22Rv1 (cell line): ENCODE measurements at regions not wholly inside any gene's neighbourhood (a gene's known extent, or its start where the extent isn't known, plus 50 kb on each side); places are given as distances from the start of the nearest gene placed in this dataset.

Source experiments
- ZFX ChIP-seq: fragments of 450-650 bp; IDR thresholded peaks from 2 replicates; pipeline ENCODE4 v1.6.1; 2017; ENCODE audit warnings: antibody characterized with exemption, borderline replicate concordance
- TF ChIP-seq, protein P1 (sequence below): fragments of 450-650 bp; IDR thresholded peaks from 2 replicates; pipeline ENCODE4 v1.5.1; 2017; ENCODE audit warnings: mild to moderate bottlenecking

DNA sequence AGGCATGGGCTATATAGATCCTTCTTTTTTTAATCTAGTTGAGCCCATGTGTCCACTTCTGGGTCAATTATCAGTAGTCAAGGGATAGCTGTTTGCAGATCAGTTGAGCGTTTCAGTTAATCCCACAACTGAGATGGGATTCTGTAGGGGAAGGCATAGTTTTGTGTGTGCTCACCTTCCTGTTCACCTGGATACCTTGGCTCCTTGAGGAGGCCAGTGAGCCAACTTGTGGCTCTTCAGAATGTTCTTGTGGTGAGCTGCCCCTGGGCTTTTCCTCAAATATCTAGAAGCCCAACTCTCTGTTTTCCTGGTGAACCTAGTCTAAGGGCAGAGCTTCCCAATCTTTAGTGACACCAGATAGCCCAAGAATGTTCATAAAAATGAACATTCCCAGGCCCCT lies 302.9 kb upstream of the TBX3 start:
- TF ChIP-seq, protein P1, sequence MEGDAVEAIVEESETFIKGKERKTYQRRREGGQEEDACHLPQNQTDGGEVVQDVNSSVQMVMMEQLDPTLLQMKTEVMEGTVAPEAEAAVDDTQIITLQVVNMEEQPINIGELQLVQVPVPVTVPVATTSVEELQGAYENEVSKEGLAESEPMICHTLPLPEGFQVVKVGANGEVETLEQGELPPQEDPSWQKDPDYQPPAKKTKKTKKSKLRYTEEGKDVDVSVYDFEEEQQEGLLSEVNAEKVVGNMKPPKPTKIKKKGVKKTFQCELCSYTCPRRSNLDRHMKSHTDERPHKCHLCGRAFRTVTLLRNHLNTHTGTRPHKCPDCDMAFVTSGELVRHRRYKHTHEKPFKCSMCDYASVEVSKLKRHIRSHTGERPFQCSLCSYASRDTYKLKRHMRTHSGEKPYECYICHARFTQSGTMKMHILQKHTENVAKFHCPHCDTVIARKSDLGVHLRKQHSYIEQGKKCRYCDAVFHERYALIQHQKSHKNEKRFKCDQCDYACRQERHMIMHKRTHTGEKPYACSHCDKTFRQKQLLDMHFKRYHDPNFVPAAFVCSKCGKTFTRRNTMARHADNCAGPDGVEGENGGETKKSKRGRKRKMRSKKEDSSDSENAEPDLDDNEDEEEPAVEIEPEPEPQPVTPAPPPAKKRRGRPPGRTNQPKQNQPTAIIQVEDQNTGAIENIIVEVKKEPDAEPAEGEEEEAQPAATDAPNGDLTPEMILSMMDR = no peak
- TF ChIP-seq ZFX = no peak
